ENCODE measurements at regions not wholly inside any gene's neighbourhood (a gene's known extent, or its start where the extent isn't known, plus 50 kb on each side); places are given as distances from the start of the nearest gene placed in this dataset.

DNA sequence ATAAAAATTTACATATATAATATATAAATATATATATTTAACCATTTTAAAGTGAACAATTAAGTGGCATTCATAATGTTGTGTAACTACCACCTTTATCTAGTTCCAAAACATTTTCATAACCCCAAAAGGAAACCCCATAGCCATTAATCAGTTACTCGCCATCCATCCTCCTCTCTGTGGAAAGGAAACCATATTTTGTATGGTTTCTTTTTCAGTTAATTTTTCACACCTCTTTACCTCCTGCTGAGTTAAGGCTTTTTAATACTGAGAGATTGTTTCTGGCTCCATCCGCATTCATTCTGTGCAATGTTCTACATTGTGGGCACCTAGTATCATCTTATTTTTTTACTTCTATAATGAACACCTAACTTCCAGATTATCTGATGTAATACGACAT is 512.1 kb downstream of the LMO4 start:
- 79 to 88% (median 83%) methylated on average over 3 of the region's 3 CpGs for WGBS, 4 donors
- intact Hi-C loops (cut with DNase I) = no loop called here

DNA sequence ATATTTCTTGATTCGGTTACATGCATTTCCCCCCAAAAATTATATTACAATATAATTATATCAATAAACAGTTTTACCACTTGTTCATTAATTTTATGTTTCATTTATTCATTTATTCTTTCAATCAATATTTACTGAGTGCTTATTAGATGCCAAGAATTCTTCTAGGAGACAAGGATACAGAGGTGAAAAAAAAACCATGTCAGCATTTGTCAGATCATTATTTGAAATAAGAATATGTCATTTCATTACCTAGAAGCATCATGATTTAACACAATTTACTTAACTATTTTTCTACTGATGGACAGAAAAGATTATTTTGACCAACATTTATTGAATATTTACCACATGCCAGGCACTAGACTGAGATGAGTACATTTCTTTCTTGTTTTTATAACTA is 512.7 kb downstream of the LMO4 start:
- Histone ChIP-seq H3K4me3 (no peak overlapping the region), H3K9me3 (no peaks in the 10 kb centered on the region), H3K4me1 (no peaks in the 10 kb centered on the region), H3K27me3 (no peaks in the 10 kb centered on the region), H3K36me3 (no peaks in the 10 kb centered on the region), H3K27ac (no peak overlapping the region)
- TF ChIP-seq POLR2A (IDR thresholded peaks at IDR 0.05) = no peak
- TF ChIP-seq, protein P1, sequence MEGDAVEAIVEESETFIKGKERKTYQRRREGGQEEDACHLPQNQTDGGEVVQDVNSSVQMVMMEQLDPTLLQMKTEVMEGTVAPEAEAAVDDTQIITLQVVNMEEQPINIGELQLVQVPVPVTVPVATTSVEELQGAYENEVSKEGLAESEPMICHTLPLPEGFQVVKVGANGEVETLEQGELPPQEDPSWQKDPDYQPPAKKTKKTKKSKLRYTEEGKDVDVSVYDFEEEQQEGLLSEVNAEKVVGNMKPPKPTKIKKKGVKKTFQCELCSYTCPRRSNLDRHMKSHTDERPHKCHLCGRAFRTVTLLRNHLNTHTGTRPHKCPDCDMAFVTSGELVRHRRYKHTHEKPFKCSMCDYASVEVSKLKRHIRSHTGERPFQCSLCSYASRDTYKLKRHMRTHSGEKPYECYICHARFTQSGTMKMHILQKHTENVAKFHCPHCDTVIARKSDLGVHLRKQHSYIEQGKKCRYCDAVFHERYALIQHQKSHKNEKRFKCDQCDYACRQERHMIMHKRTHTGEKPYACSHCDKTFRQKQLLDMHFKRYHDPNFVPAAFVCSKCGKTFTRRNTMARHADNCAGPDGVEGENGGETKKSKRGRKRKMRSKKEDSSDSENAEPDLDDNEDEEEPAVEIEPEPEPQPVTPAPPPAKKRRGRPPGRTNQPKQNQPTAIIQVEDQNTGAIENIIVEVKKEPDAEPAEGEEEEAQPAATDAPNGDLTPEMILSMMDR (IDR thresholded peaks at IDR 0.05) = no peak
- no peak for DNase-seq
- WGBS, 4 donors = 88 to 91% (median 89%) methylated on average over 1 of the region's 1 CpG
- intact Hi-C loops (cut with DNase I) = no loop called here
- no peak for ATAC-seq

More for the DNA sequence above, 512.1 kb downstream of the LMO4 start:
- Histone ChIP-seq H3K4me3 (no peak overlapping the region), H3K36me3 (no peaks in the 10 kb centered on the region), H3K4me1 (no peaks in the 10 kb centered on the region), H3K27me3 (no peaks in the 10 kb centered on the region), H3K9me3 (no peaks in the 10 kb centered on the region), H3K27ac (no peak overlapping the region)
- ATAC-seq = no peak
- TF ChIP-seq, protein P1 (IDR thresholded peaks at IDR 0.05) = no peak
- DNase-seq = no peak

DNA sequence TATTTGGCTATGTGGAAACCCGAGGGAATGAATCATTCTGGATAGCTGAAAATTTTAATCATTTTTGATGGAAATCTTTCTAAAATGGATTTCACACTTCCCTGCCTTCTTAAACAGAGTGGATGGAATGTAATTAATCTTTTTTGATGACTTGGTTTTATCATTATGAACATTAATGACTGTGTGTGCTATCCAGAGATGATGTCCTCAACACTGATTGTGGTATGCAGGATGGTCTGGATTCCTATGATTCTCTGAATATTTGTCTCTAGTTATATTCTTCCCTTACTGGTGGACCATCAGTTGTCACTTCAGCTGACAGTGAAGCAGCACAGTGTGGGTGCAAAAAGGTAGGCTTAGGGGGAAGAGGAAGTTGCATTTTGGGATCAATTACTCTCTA is 513.5 kb downstream of the LMO4 start:
- 54 to 77% (median 70%) methylated on average over 1 of the region's 1 CpG for WGBS, 4 donors
- H3K27ac ChIP-seq = no peak overlapping the region
- no peaks in the 10 kb centered on the region for H3K36me3 ChIP-seq
- DNase-seq (no peak), ATAC-seq (no peak)
- H3K4me3 ChIP-seq = no peak overlapping the region
- intact Hi-C loops (cut with DNase I) = no loop called here
- no peak for TF ChIP-seq POLR2A (IDR thresholded peaks at IDR 0.05)
- TF ChIP-seq, protein P1 (IDR thresholded peaks at IDR 0.05) = no peak
- no peaks in the 10 kb centered on the region for H3K4me1 ChIP-seq
- H3K9me3 ChIP-seq = no peaks in the 10 kb centered on the region
- no peaks in the 10 kb centered on the region for H3K27me3 ChIP-seq

DNA sequence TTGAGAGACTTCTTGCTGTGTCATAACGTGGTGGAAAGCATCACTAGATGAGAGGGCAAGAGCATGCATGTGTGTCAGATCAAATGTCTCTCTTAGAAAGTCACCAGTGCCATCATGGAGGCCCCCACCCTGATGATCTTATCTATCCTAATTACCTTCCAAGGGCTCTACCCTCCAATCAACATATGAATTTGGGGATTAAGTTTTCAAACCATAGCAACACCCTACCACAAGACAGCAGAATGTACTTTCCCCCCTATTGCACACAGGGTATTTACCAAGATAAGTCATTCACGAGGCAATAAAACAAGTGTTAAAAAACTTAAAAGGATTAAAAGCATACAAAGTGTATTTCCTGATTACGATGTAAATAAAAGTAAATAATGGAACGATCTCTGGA is 515.6 kb downstream of the LMO4 start:
- H3K27me3 ChIP-seq = no peaks in the 10 kb centered on the region
- intact Hi-C loops (cut with DNase I) = no loop called here
- H3K4me3 ChIP-seq = no peak overlapping the region
- WGBS, 4 donors = 65 to 79% (median 69%) methylated on average over 4 of the region's 4 CpGs
- no peak overlapping the region for H3K27ac ChIP-seq
- H3K9me3 ChIP-seq = no peaks in the 10 kb centered on the region
- TF ChIP-seq POLR2A (IDR thresholded peaks at IDR 0.05) = no peak
- TF ChIP-seq, protein P1 (IDR thresholded peaks at IDR 0.05) = no peak
- no peaks in the 10 kb centered on the region for H3K36me3 ChIP-seq
- no peaks in the 10 kb centered on the region for H3K4me1 ChIP-seq
- DNase-seq (no peak), ATAC-seq (no peak)
